ENCODE measurements at regions not wholly inside any gene's neighbourhood (a gene's known extent, or its start where the extent isn't known, plus 50 kb on each side); places are given as distances from the start of the nearest gene placed in this dataset.

GRCh38 chr4:104869831-104870230 is 276.8 kb upstream of the TET2 start:
- TF ChIP-seq CTCF (conservative IDR thresholded peaks at IDR 0.05; ENCODE audit: low read depth, low read length) = no peak
- TF ChIP-seq EZH2 (IDR thresholded peaks at IDR 0.05; ENCODE audit: low read length, unreplicated experiment) = no peak
- no peak for TF ChIP-seq EZH2phosphoT487 (IDR thresholded peaks at IDR 0.05; ENCODE audit: borderline replicate concordance, low read length)

Measured in PC-3 (cell line).